ENCODE measurements at regions not wholly inside any gene's neighbourhood (a gene's known extent, or its start where the extent isn't known, plus 50 kb on each side); places are given as distances from the start of the nearest gene placed in this dataset.

DNA sequence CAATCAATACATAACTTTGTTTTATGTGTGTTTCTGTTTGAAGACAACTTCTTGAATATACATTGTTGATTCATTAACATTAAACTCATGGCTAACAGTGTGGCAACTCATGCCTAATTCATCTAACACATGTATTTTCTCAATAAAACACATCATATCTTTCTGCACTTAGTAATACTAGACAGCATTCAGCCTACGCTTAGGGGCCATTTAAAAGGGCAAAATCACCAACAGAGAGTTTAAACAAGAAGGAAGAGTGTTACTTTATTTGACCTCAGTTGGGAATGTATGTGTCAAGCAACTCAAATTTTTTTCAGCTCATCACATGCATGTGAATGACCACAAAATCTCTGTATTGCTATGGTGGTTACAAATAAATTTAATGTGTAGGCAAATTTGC is 128.8 kb upstream of the AADACL2 start (continued):
- TF ChIP-seq KDM4A (IDR thresholded peaks at IDR 0.05; ENCODE audit: low read depth, low read length, severe bottlenecking) (no peak), SUZ12 (IDR thresholded peaks at IDR 0.05; ENCODE audit: low read length) (no peak), BRCA1 (IDR thresholded peaks at IDR 0.05; ENCODE audit: low read depth, low read length) (no peak), CHD2 (IDR thresholded peaks at IDR 0.05; ENCODE audit: low read length) (no peak), CTBP2 (IDR thresholded peaks at IDR 0.05; ENCODE audit: borderline replicate concordance, insufficient read depth, insufficient read length, low read length) (no peak), SIRT6 (IDR thresholded peaks at IDR 0.05; ENCODE audit: low read length) (no peak), SIX5 (IDR thresholded peaks at IDR 0.05; ENCODE audit: low read depth, low read length) (no peak), ZNF274 (IDR thresholded peaks at IDR 0.05; ENCODE audit: borderline replicate concordance, extremely low read depth, low read length) (no peak), PHF8 (conservative IDR thresholded peaks at IDR 0.05; ENCODE audit: low read depth, low read length) (no peak), EP300 (IDR thresholded peaks at IDR 0.05; ENCODE audit: borderline replicate concordance in 1 of 2, low read depth in 2 of 2, low read length in 2 of 2) (no peak), NANOG (IDR thresholded peaks at IDR 0.05; ENCODE audit: insufficient read depth, low read depth, low read length, poor library complexity, severe bottlenecking) (no peak), TAF1 (IDR thresholded peaks at IDR 0.05; ENCODE audit: low read depth, low read length) (no peak), KDM1A (IDR thresholded peaks at IDR 0.05; ENCODE audit: borderline replicate concordance, low read length) (no peak)
